MG63 (cell line): ENCODE measurements at regions not wholly inside any gene's neighbourhood (a gene's known extent, or its start where the extent isn't known, plus 50 kb on each side); places are given as distances from the start of the nearest gene placed in this dataset.

Source experiments
- DNase-seq: peaks from one replicate; pipeline ENCODE4 v3.0.0-alpha.2; 2020
- H3K27me3 ChIP-seq: fragments of 250-450 bp; sonication (Bioruptor Pico); 2 replicates; pipeline ENCODE4 v1.5.1; 2020; ENCODE audit warnings: mild to moderate bottlenecking, moderate library complexity
- H3K36me3 ChIP-seq: fragments of 250-450 bp; sonication (Bioruptor Pico); 2 replicates; pipeline ENCODE4 v1.5.1; 2020; ENCODE audit warnings: mild to moderate bottlenecking, moderate library complexity
- H3K4me3 ChIP-seq: fragments of 250-450 bp; sonication (Bioruptor Pico); 2 replicates; pipeline ENCODE4 v1.5.1; 2020; ENCODE audit warnings: mild to moderate bottlenecking, moderate library complexity
- H3K9me3 ChIP-seq: fragments of 250-450 bp; sonication (Bioruptor Pico); 2 replicates; pipeline ENCODE4 v1.5.1; 2020; ENCODE audit warnings: mild to moderate bottlenecking, moderate library complexity

GRCh38 chr13:104296286-104296685 lies 1230.1 kb upstream of the SLC10A2 start:
- H3K36me3 ChIP-seq: no peaks in the 10 kb centered on the region

DNA sequence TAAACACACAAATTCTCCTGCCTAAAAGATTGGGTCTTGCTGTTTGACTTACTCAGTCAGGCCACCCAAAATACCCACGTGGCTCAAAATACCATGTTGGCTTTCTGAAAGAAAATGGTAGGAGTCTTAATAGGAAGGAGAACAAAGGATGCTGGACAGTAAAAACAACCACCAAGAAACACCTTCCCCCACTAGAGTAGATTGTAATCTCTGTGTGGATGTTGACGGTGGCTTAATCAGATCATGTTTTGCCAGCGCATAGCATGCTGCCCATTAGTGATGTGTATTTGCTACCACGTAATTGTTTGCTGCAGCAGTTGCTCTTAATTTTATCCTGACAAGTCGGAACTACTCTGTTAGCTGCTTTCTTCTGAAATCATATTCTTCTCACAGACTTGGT lies 1229.3 kb upstream of the SLC10A2 start:
- no peak for DNase-seq
- Histone ChIP-seq H3K27me3 (no peaks in the 10 kb centered on the region), H3K36me3 (no peaks in the 10 kb centered on the region), H3K4me3 (no peak overlapping the region), H3K9me3 (no peaks in the 10 kb centered on the region)

More at GRCh38 chr13:104296286-104296685, 1230.1 kb upstream of the SLC10A2 start:
- no peak overlapping the region for H3K4me3 ChIP-seq
- DNase-seq: no peak
- no peaks in the 10 kb centered on the region for H3K9me3 ChIP-seq
- H3K27me3 ChIP-seq: no peaks in the 10 kb centered on the region

DNA sequence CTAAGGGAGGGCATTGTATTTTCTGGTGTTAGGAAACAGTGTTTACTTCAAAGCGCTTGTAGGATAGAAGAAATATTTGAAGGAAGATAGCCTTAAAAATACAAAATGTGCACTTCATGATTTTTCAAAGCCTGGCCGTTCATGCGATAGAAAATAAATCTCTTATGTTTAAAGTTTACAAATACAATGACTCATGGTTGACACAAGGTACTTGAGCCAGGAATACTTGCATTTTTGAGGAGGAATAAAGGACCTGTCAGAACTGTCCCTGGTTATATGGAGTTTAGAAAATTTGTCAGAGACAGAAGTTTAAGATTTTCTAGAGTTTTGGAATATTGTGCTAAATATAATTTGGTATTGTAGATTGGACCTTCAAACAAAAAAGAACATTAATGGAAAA lies 1223.2 kb upstream of the SLC10A2 start:
- Histone ChIP-seq H3K9me3 (no peaks in the 10 kb centered on the region), H3K27me3 (no peaks in the 10 kb centered on the region), H3K4me3 (no peak overlapping the region), H3K36me3 (no peaks in the 10 kb centered on the region)
- no peak for DNase-seq

DNA sequence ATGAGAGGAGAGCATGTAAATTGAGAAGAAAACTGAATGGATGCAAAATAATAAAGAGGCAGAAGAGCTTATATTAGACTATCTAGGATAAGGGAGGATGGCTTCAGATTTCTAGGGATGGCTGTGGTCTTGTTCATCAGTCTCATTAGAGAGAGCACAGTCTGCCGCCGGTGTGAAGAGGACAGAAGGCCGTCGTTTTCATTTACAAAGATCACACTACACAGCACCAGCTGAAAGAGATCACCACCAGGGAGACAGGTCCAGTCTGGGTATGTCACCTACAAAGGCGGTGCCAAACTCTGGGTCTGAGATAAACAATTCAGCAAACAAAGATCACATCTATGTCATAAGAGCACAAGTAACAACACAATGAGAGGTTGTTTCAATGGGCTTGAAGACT lies 1222.3 kb upstream of the SLC10A2 start:
- H3K36me3 ChIP-seq: no peaks in the 10 kb centered on the region
- no peaks in the 10 kb centered on the region for H3K9me3 ChIP-seq
- H3K27me3 ChIP-seq: no peaks in the 10 kb centered on the region
- no peak overlapping the region for H3K4me3 ChIP-seq
- no peak for DNase-seq

GRCh38 chr13:104286566-104287290 lies 1220.5 kb upstream of the SLC10A2 start:
- DNase-seq: no peak
- no peaks in the 10 kb centered on the region for H3K9me3 ChIP-seq
- H3K4me3 ChIP-seq: no peak overlapping the region
- H3K27me3 ChIP-seq: no peaks in the 10 kb centered on the region
- no peaks in the 10 kb centered on the region for H3K36me3 ChIP-seq

DNA sequence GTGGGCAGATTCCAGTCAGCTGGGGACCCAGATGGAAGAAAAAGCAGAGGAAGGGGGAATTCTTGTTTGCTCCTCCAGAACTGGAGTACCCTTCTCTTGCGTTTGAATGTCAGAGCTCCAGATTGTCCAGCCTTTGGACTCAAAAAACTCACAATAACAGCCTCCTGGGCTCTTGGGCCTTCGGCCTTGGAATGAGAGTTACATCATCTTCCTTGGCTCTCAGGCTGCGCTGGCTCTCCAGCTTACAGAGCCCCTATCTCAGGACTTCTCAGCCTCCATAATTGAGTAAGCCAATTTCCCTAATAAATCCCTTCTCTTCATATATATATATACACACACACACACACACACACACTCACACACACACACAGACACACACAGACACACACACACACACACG lies 1215.7 kb upstream of the SLC10A2 start:
- DNase-seq: no peak

GRCh38 chr13:104270731-104271130 lies 1204.5 kb upstream of the SLC10A2 start:
- no peak overlapping the region for H3K4me3 ChIP-seq
- no peaks in the 10 kb centered on the region for H3K9me3 ChIP-seq
- no peaks in the 10 kb centered on the region for H3K36me3 ChIP-seq
- no peak for DNase-seq
- no peaks in the 10 kb centered on the region for H3K27me3 ChIP-seq

More for the DNA sequence above, 1215.7 kb upstream of the SLC10A2 start:
- Histone ChIP-seq H3K9me3 (no peaks in the 10 kb centered on the region), H3K27me3 (no peaks in the 10 kb centered on the region), H3K4me3 (no peak overlapping the region), H3K36me3 (no peaks in the 10 kb centered on the region)

GRCh38 chr13:104267206-104267811 lies 1201.1 kb upstream of the SLC10A2 start:
- H3K36me3 ChIP-seq: no peaks in the 10 kb centered on the region
- DNase-seq: no peak
- H3K4me3 ChIP-seq: no peak overlapping the region
- no peaks in the 10 kb centered on the region for H3K9me3 ChIP-seq
- H3K27me3 ChIP-seq: no peaks in the 10 kb centered on the region

GRCh38 chr13:104256701-104257100 lies 1190.5 kb upstream of the SLC10A2 start:
- DNase-seq: no peak
- H3K9me3 ChIP-seq: no peaks in the 10 kb centered on the region
- H3K27me3 ChIP-seq: no peaks in the 10 kb centered on the region
- H3K36me3 ChIP-seq: no peaks in the 10 kb centered on the region
- H3K4me3 ChIP-seq: no peak overlapping the region

DNA sequence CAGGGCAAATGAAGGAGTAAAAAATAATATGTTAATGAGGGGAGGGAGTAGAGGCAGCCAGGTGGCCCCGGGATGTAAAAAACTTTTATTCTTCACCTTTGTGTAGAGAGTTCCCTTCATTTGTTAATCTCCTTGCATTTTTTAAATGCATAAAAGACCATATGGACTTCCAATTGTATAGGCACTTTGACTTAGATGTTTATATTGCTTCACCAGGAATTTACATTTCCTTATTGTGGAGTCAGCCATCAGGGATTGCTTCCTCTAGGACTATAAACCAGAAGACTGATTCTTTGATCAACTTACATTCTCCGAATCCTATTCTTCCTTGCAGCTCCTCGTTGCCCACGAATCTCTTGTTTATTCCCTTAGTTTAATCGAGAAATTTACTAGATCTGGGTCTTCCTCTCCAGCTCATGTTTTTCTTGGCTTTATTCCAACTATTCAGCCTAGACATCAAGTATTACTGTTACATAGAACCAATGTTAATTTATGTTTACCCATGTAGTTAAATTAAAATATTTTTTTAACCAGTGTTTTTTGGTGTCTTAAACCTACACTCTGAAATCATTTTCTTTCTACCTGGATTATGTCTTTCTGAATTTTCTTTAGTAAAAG lies 1187.0 kb upstream of the SLC10A2 start:
- no peak for DNase-seq
- no peaks in the 10 kb centered on the region for H3K36me3 ChIP-seq
- no peak overlapping the region for H3K4me3 ChIP-seq

DNA sequence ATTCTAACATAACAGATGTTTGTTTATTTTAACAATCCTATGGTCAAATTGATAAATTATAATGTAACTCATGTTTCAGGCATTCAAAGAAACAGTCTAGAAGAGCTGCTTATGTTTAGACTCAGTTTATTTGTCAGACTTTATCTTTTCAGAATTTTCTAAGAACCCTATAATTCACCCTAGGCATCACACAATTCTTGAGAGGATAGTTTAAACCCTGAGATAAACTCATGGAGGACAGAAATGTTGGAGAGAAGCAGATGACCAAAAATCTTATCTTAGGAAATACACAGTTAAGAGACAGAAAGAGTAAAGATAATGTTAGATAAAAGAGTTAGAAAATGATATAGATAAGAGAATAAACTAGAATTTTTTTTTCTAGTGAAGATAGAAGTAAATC lies 1185.7 kb upstream of the SLC10A2 start:
- Histone ChIP-seq H3K4me3 (no peak overlapping the region), H3K36me3 (no peaks in the 10 kb centered on the region), H3K9me3 (no peaks in the 10 kb centered on the region), H3K27me3 (no peaks in the 10 kb centered on the region)
- DNase-seq: no peak

More for the DNA sequence above, 1187.0 kb upstream of the SLC10A2 start:
- Histone ChIP-seq H3K9me3 (no peaks in the 10 kb centered on the region), H3K27me3 (no peaks in the 10 kb centered on the region)

GRCh38 chr13:104246955-104247354 lies 1180.7 kb upstream of the SLC10A2 start:
- no peaks in the 10 kb centered on the region for H3K9me3 ChIP-seq
- H3K36me3 ChIP-seq: no peaks in the 10 kb centered on the region
- no peak for DNase-seq
- no peak overlapping the region for H3K4me3 ChIP-seq
- H3K27me3 ChIP-seq: no peaks in the 10 kb centered on the region

GRCh38 chr13:104206450-104207044 lies 1140.3 kb upstream of the SLC10A2 start:
- H3K27me3 ChIP-seq: no peaks in the 10 kb centered on the region
- H3K36me3 ChIP-seq: no peaks in the 10 kb centered on the region
- no peak for DNase-seq
- no peaks in the 10 kb centered on the region for H3K9me3 ChIP-seq
- no peak overlapping the region for H3K4me3 ChIP-seq

DNA sequence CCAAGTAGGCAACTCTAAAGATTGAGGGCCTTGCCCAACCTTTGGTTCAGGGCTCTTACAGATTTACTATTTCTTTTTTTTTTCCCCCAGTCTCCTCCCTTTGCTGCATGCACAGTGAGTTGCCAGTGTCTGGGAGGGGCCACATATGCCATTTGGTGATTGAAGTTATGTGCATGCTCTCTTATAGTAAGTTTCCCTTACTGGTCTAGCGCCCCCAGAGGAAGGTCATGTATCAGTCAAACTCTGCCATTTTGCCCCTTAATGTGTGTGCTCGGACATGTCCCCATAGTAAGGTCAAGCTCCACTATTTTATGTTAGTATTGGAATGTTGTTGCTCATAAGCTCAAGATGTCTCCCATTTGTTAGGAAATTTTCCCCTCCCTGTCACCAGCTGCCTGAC lies 1138.0 kb upstream of the SLC10A2 start:
- no peak overlapping the region for H3K4me3 ChIP-seq
- no peaks in the 10 kb centered on the region for H3K36me3 ChIP-seq
- no peak for DNase-seq

DNA sequence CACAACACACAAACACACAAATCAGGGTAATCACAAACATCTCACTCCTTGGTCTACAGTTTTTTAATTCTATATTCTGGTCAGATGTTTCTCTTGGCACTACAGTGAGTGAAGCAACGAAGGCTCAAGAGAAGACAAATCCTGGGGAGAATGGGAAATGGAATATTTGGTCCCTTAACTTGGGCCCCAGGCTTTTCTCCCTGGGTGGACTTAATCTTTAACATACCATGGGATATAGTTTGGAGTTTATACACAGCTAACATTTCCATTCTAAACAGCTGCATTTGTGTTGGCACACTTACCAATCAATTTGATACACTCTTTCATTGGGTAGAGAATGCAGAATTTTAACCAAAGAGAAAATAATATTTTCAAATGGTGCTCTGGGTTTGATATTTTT lies 1132.6 kb upstream of the SLC10A2 start:
- DNase-seq: no peak
- Histone ChIP-seq H3K36me3 (no peaks in the 10 kb centered on the region), H3K9me3 (no peaks in the 10 kb centered on the region), H3K4me3 (no peak overlapping the region), H3K27me3 (no peaks in the 10 kb centered on the region)

More for the DNA sequence above, 1138.0 kb upstream of the SLC10A2 start:
- Histone ChIP-seq H3K9me3 (no peaks in the 10 kb centered on the region), H3K27me3 (no peaks in the 10 kb centered on the region)

DNA sequence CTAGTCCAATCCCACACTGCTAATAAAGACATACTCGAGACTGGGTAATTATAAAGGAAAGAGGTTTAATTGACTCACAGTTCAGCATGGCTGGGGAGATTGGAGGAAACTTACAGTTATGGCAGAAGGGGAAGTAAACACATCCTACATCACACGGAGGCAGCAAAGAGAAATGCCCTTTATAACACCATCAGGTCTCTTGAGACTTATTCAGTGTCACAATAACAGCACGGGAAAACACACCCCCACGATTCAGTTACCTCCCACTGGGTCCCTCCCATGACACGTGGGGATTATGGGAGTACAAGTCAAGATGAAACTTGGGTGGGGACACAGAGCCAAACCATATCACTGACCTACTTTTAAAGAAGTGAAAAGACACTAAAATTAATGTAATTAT lies 1130.4 kb upstream of the SLC10A2 start:
- Histone ChIP-seq H3K36me3 (no peaks in the 10 kb centered on the region), H3K27me3 (no peaks in the 10 kb centered on the region), H3K9me3 (no peaks in the 10 kb centered on the region), H3K4me3 (no peak overlapping the region)
- DNase-seq: no peak

- no peak for DNase-seq
- no peaks in the 10 kb centered on the region for H3K27me3 ChIP-seq
- no peaks in the 10 kb centered on the region for H3K36me3 ChIP-seq
- no peaks in the 10 kb centered on the region for H3K9me3 ChIP-seq
- H3K4me3 ChIP-seq: no peak overlapping the region
Observed at GRCh38 chr13:104181526-104182231, 1115.5 kb upstream of the SLC10A2 start.
